ENCODE measurements at regions not wholly inside any gene's neighbourhood (a gene's known extent, or its start where the extent isn't known, plus 50 kb on each side); places are given as distances from the start of the nearest gene placed in this dataset.

GRCh38 chr4:8774071-8774470 lies 97.6 kb downstream of the HMX1 start:
- TF ChIP-seq, protein P1, sequence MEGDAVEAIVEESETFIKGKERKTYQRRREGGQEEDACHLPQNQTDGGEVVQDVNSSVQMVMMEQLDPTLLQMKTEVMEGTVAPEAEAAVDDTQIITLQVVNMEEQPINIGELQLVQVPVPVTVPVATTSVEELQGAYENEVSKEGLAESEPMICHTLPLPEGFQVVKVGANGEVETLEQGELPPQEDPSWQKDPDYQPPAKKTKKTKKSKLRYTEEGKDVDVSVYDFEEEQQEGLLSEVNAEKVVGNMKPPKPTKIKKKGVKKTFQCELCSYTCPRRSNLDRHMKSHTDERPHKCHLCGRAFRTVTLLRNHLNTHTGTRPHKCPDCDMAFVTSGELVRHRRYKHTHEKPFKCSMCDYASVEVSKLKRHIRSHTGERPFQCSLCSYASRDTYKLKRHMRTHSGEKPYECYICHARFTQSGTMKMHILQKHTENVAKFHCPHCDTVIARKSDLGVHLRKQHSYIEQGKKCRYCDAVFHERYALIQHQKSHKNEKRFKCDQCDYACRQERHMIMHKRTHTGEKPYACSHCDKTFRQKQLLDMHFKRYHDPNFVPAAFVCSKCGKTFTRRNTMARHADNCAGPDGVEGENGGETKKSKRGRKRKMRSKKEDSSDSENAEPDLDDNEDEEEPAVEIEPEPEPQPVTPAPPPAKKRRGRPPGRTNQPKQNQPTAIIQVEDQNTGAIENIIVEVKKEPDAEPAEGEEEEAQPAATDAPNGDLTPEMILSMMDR (IDR thresholded peaks at IDR 0.05): no peak
- TF ChIP-seq POLR2A (IDR thresholded peaks at IDR 0.05): no peak

All from thyroid gland (tissue), 4 donors.